ENCODE measurements at regions not wholly inside any gene's neighbourhood (a gene's known extent, or its start where the extent isn't known, plus 50 kb on each side); places are given as distances from the start of the nearest gene placed in this dataset.

DNA sequence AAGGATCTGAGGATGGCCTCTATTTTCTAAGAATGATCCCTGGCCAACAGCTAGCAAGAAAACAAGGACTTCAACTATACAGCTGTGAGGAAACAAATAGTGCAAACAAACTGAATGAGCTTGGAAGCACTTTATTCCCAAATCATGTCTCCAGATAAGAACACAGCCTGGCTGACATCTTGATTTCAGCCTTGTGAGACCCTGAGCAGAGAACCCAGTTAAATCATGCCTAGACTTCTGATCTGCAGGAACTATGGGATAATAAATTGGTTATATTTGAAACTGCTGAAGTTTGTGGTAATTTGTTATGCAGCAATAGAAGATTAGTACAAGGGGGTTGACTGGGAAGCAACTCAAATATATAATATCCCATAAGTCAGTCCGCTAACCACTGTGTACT lies 183.9 kb upstream of the BMP4 start:
- H4K91ac ChIP-seq (ENCODE audit: insufficient read depth, low read depth, low read length) = no peak overlapping the region
- DNase-seq = no peak
- dilution Hi-C loops (cut with HindIII; ENCODE audit: low sequenced_read_pairs, unreplicated experiment) (no loop called here), in situ Hi-C loops (cut with MboI; ENCODE audit: low sequenced_read_pairs) (no loop called here), intact Hi-C loops (cut with micrococcal nuclease) (no loop called here)
- ChIA-PET CTCF (interaction anchor here (0.6 kb wide), 1 partner anchor 43 kb away, joined by 4 read pairs; no protein-coding TSS in a partner anchor), POLR2A (ENCODE audit: unreplicated experiment) (no interaction called here)
- no peak overlapping the region for H2BK15ac ChIP-seq (ENCODE audit: low read depth, low read length)
- H2BK5ac ChIP-seq (ENCODE audit: low read depth, low read length, poor library complexity, severe bottlenecking) = no peak overlapping the region
- no peak overlapping the region for H3K56ac ChIP-seq (ENCODE audit: extremely low read depth, insufficient read depth, low read length)
- H2BK20ac ChIP-seq (ENCODE audit: low read depth, low read length) = no peak overlapping the region
- no peak overlapping the region for H3K4ac ChIP-seq (ENCODE audit: low read depth, low read length)
- no peak overlapping the region for H4K8ac ChIP-seq (ENCODE audit: low read depth in 2 of 2, low read length in 2 of 2)
- no peak overlapping the region for H2AK5ac ChIP-seq (ENCODE audit: low read depth, low read length)
- no peak overlapping the region for H3K27ac ChIP-seq (ENCODE audit: insufficient read depth, low read length)
- H4K20me1 ChIP-seq (ENCODE audit: insufficient read depth, low read length) = no peaks in the 10 kb centered on the region
- H3K4me1 ChIP-seq (ENCODE audit: control insufficient read depth, insufficient read depth, low read length) = peaks cover 2% of the 10 kb centered on the region; the same call in 1 of the 2 replicates
- H3K23ac ChIP-seq (ENCODE audit: low read depth, low read length) = no peak overlapping the region
- H3K18ac ChIP-seq (ENCODE audit: low read depth, low read length) = no peak overlapping the region
- no peak for ATAC-seq (ENCODE audit: low read depth)
- H4K5ac ChIP-seq (ENCODE audit: low read depth, low read length) = no peak overlapping the region
- no TSS peak for BruUV-seq (replicated peaks)
- H3K9ac ChIP-seq (ENCODE audit: low read depth, low read length) = no peak overlapping the region
- H3K79me1 ChIP-seq (ENCODE audit: low read depth in 1 of 2, low read length in 2 of 2) = no peaks in the 10 kb centered on the region
- H3K27me3 ChIP-seq (ENCODE audit: control insufficient read depth, insufficient read depth, low read length) = peaks cover 7% of the 10 kb centered on the region; the same call in 1 of the 2 replicates
- TF ChIP-seq, protein P1, sequence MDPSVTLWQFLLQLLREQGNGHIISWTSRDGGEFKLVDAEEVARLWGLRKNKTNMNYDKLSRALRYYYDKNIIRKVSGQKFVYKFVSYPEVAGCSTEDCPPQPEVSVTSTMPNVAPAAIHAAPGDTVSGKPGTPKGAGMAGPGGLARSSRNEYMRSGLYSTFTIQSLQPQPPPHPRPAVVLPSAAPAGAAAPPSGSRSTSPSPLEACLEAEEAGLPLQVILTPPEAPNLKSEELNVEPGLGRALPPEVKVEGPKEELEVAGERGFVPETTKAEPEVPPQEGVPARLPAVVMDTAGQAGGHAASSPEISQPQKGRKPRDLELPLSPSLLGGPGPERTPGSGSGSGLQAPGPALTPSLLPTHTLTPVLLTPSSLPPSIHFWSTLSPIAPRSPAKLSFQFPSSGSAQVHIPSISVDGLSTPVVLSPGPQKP (IDR thresholded peaks at IDR 0.05; ENCODE audit: borderline replicate concordance, low read depth, low read length) = no peak
- no peak for TF ChIP-seq RCOR1 (IDR thresholded peaks at IDR 0.05; ENCODE audit: insufficient replicate concordance, low read length)
- no peak for TF ChIP-seq BHLHE40 (IDR thresholded peaks at IDR 0.05; ENCODE audit: low read depth, low read length)
- no peak for TF ChIP-seq MAFK (IDR thresholded peaks at IDR 0.05; ENCODE audit: low read depth, low read length)
- TF ChIP-seq POLR2A (IDR thresholded peaks at IDR 0.05; ENCODE audit: low read depth, low read length) = no peak
- TF ChIP-seq NFE2L2 (IDR thresholded peaks at IDR 0.05; ENCODE audit: low read depth, low read length) = no peak
- TF ChIP-seq FOS (IDR thresholded peaks at IDR 0.05; ENCODE audit: low read depth, low read length) = no peak
- TF ChIP-seq, protein P2, sequence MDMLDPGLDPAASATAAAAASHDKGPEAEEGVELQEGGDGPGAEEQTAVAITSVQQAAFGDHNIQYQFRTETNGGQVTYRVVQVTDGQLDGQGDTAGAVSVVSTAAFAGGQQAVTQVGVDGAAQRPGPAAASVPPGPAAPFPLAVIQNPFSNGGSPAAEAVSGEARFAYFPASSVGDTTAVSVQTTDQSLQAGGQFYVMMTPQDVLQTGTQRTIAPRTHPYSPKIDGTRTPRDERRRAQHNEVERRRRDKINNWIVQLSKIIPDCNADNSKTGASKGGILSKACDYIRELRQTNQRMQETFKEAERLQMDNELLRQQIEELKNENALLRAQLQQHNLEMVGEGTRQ (IDR thresholded peaks at IDR 0.05; ENCODE audit: low read depth, low read length) = no peak
- no peak for TF ChIP-seq CEBPB (IDR thresholded peaks at IDR 0.05; ENCODE audit: low read depth, low read length)
- no peak for TF ChIP-seq MAZ (IDR thresholded peaks at IDR 0.05; ENCODE audit: borderline replicate concordance, low read depth, low read length)
- TF ChIP-seq RFX5 (IDR thresholded peaks at IDR 0.05; ENCODE audit: low read depth, low read length) = no peak
- TF ChIP-seq, protein P3, sequence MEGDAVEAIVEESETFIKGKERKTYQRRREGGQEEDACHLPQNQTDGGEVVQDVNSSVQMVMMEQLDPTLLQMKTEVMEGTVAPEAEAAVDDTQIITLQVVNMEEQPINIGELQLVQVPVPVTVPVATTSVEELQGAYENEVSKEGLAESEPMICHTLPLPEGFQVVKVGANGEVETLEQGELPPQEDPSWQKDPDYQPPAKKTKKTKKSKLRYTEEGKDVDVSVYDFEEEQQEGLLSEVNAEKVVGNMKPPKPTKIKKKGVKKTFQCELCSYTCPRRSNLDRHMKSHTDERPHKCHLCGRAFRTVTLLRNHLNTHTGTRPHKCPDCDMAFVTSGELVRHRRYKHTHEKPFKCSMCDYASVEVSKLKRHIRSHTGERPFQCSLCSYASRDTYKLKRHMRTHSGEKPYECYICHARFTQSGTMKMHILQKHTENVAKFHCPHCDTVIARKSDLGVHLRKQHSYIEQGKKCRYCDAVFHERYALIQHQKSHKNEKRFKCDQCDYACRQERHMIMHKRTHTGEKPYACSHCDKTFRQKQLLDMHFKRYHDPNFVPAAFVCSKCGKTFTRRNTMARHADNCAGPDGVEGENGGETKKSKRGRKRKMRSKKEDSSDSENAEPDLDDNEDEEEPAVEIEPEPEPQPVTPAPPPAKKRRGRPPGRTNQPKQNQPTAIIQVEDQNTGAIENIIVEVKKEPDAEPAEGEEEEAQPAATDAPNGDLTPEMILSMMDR (conservative IDR thresholded peaks at IDR 0.05; ENCODE audit: low read depth, low read length) = no peak
- no peak for TF ChIP-seq MXI1 (IDR thresholded peaks at IDR 0.05; ENCODE audit: borderline replicate concordance, low read depth, low read length)
- TF ChIP-seq RAD21 (IDR thresholded peaks at IDR 0.05; ENCODE audit: low read length) = no peak
- no peak for TF ChIP-seq CHD1 (IDR thresholded peaks at IDR 0.05; ENCODE audit: low read depth, low read length)
- WGBS, 2 experiments (ENCODE audit: extremely low coverage in 2 of 2, insufficient read length in 1 of 2) = no CpG with 5 or more reads among the region's 1 CpG
- H2AK9ac ChIP-seq (replicated peaks; ENCODE audit: low read depth, low read length, poor library complexity) = no peak overlapping the region
- no peak overlapping the region for H3K4me2 ChIP-seq (ENCODE audit: low read depth, low read length)
- H3K14ac ChIP-seq (replicated peaks; ENCODE audit: low read depth, low read length) = no peak overlapping the region
- no peak overlapping the region for H3K4me3 ChIP-seq (ENCODE audit: insufficient read depth, low read depth, low read length)
- H2AFZ ChIP-seq (replicated peaks; ENCODE audit: low read length, poor library complexity) = no peak overlapping the region
- no peaks in the 10 kb centered on the region for H3K9me1 ChIP-seq (ENCODE audit: insufficient read depth, low read length)
- no peaks in the 10 kb centered on the region for H3K36me3 ChIP-seq (ENCODE audit: control insufficient read depth, insufficient read depth, low read length)
- H2BK120ac ChIP-seq (ENCODE audit: low read depth, low read length) = no peak overlapping the region
- H3K9me3 ChIP-seq (ENCODE audit: control insufficient read depth, insufficient read depth, low read length) = 0 out of 2 replicates have a peak, but pooled peaks cover 2% of the 10 kb centered on the region
